Brain microvascular endothelial cell (primary cell): ENCODE measurements at regions not wholly inside any gene's neighbourhood (a gene's known extent, or its start where the extent isn't known, plus 50 kb on each side); places are given as distances from the start of the nearest gene placed in this dataset.

ENCODE experiments used
- DNase-seq: peaks from one replicate; pipeline ENCODE4 v3.0.0-alpha.2; 2020
- H3K27ac ChIP-seq: fragments of 250-450 bp; sonication (Bioruptor Pico); 2 replicates; pipeline ENCODE4 v1.5.1; 2020; ENCODE audit warnings: mild to moderate bottlenecking, moderate library complexity
- H3K27me3 ChIP-seq: fragments of 250-450 bp; sonication (Bioruptor Pico); replicated peaks from 2 replicates; pipeline ENCODE4 v1.5.1; 2020; ENCODE audit warnings: mild to moderate bottlenecking
- H3K36me3 ChIP-seq: fragments of 250-450 bp; sonication (Bioruptor Pico); replicated peaks from 2 replicates; pipeline ENCODE4 v1.5.1; 2020; ENCODE audit warnings: mild to moderate bottlenecking
- H3K4me3 ChIP-seq: 2 replicates; pipeline ENCODE4 v1.5.1; 2011; ENCODE audit warnings: low read depth, mild to moderate bottlenecking, control low read depth, low read length, moderate library complexity
- in situ Hi-C: cut with HindIII; loops from 2 replicates; pipeline ENCODE4 v1.10.0; 2017; ENCODE audit warnings: low sequenced_read_pairs, low pct_ligation_motif_present
- TF ChIP-seq, protein P1 (sequence below): IDR thresholded peaks from 2 replicates; pipeline ENCODE4 v1.5.1; 2011; ENCODE audit warnings: low read depth, mild to moderate bottlenecking, moderate library complexity, low read length, control low read depth, inconsistent platforms; ENCODE audit errors: missing control alignments

DNA sequence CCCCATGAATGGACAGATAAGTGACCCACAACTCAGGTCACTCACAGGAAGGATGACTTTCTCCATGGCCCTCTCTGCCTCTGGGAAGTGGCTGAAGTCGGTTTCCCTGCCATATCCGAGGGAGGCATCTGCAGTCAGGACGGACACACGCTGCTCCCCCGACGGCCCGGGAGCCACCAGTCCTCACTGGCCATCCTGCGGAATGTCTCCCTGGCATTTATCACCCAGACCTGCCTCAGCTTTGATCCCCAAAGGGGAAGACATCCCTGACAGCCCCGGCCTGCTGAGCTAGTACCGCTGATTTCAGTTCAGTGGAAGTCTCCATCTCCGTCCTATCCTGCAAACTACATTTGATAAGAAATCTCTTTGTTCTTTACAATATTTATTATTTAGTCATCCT, 339.5 kb upstream of the MKI67 start:
- DNase-seq = no peak

DNA sequence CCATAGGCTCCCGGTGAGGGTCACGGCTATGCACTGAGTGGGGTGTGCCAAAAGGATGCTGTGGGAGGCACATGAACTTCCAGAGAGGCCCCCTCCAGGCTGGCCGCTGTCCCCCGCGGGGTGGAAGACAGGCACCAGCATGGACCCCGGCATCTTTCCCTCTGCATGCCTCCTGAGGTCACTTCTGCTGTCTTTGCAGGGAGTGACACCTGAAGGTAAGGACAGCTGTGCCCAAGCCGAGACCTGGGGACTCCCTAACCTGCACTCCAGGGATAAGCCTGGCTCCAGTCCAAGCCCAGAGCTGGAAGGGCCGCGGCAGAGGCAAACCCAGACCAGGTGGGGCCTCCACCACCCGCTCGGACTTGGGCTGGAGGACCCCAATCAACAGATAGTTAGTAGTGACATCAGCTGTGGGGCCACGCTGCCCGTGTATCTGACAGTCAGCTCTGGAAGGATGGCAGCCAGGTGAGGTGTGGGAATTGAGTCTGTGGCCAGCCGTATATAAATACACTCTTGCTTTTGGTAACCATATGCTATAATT, 340.7 kb upstream of the MKI67 start:
- Histone ChIP-seq H3K27ac (no peak overlapping the region), H3K4me3 (no peak overlapping the region), H3K27me3 (no peaks in the 10 kb centered on the region), H3K36me3 (no peaks in the 10 kb centered on the region)
- TF ChIP-seq, protein P1, sequence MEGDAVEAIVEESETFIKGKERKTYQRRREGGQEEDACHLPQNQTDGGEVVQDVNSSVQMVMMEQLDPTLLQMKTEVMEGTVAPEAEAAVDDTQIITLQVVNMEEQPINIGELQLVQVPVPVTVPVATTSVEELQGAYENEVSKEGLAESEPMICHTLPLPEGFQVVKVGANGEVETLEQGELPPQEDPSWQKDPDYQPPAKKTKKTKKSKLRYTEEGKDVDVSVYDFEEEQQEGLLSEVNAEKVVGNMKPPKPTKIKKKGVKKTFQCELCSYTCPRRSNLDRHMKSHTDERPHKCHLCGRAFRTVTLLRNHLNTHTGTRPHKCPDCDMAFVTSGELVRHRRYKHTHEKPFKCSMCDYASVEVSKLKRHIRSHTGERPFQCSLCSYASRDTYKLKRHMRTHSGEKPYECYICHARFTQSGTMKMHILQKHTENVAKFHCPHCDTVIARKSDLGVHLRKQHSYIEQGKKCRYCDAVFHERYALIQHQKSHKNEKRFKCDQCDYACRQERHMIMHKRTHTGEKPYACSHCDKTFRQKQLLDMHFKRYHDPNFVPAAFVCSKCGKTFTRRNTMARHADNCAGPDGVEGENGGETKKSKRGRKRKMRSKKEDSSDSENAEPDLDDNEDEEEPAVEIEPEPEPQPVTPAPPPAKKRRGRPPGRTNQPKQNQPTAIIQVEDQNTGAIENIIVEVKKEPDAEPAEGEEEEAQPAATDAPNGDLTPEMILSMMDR = no peak
- in situ Hi-C loops = no loop called here
- no peak for DNase-seq

More for the DNA sequence above, 339.5 kb upstream of the MKI67 start:
- in situ Hi-C loops = no loop called here
- H3K4me3 ChIP-seq = no peak overlapping the region
- no peaks in the 10 kb centered on the region for H3K27me3 ChIP-seq
- TF ChIP-seq, protein P1 = no peak
- H3K27ac ChIP-seq = no peak overlapping the region
- H3K36me3 ChIP-seq = no peaks in the 10 kb centered on the region

DNA sequence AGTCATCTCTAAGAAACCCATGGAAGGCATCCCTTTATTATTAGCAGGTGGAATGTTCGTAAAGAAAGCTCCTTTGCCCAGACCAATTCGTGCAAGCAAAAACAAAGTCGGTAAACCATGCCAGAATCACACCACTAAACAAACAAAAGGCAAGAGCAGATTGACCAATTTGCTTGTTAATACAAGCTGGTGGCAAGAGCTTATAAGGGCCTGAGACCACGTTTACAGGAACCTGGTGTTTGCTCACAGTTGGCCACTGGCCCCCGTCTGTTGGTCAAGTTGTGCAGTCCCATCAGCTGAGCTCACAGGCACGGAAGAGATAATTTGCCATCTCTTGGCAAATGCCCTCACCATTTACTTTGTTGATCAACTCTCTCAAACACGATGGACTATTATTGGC, 342.2 kb upstream of the MKI67 start:
- Histone ChIP-seq H3K27ac (no peak overlapping the region), H3K36me3 (no peaks in the 10 kb centered on the region), H3K27me3 (no peaks in the 10 kb centered on the region), H3K4me3 (no peak overlapping the region)
- in situ Hi-C loops = no loop called here
- TF ChIP-seq, protein P1 = no peak
- DNase-seq = no peak

DNA sequence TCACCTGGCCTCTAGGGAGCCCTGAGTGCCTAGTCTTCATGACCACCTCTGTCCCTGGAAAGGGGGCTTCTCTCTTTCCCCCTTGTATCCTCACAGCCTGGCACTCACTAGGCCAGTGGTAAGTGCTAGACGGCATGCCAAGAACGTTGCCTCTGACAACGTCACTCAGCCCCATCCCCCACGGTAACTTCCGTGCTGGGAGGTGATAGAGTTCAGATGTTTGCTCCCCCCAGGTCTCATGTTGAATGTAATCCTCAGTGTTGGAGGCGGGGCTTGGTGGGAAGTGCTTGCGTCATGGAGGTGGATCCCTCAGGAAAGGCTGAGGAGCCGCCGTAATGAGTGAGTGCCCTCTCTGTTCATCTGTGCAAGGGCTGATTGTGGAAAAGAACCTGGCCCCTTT, 343.3 kb upstream of the MKI67 start:
- Histone ChIP-seq H3K36me3 (no peaks in the 10 kb centered on the region), H3K4me3 (no peak overlapping the region), H3K27ac (no peak overlapping the region), H3K27me3 (no peaks in the 10 kb centered on the region)
- DNase-seq = no peak
- in situ Hi-C loops = no loop called here
- TF ChIP-seq, protein P1 = no peak

DNA sequence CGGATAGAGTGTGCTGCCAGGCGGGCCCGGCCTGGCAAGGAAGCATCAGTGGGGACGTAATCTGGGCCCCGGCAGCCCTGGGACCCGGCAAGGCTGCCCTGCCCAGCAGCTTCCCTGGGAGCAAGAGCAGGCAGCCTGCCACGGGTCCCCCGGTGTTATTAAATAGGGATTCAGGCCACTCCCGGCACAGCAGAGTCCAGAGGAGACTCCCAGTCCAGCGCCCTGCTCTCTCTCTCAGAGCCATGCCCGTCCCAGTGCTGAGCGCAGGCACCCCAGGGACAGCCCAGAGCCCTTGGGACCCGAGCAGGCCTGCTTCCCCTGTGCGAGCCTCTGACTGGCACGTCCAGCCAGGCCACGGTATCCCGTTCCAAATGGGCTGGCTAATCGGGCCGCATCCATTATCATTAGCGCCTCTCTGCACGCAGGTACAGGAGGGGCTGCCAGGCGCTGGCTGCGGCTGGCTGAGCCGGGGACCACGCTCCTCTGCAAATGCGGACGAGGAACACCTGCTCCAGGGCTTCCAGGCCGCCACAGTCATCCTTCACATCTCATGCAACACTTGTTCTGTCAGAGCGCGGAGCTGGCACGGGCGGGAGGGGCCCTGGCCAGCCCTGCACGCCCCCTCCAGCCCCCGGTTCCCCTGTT, 344.2 kb upstream of the MKI67 start:
- H3K27ac ChIP-seq = no peak overlapping the region
- no peaks in the 10 kb centered on the region for H3K27me3 ChIP-seq
- TF ChIP-seq, protein P1 = no peak
- DNase-seq = no peak
- no peak overlapping the region for H3K4me3 ChIP-seq
- no peaks in the 10 kb centered on the region for H3K36me3 ChIP-seq
- in situ Hi-C loops = no loop called here

DNA sequence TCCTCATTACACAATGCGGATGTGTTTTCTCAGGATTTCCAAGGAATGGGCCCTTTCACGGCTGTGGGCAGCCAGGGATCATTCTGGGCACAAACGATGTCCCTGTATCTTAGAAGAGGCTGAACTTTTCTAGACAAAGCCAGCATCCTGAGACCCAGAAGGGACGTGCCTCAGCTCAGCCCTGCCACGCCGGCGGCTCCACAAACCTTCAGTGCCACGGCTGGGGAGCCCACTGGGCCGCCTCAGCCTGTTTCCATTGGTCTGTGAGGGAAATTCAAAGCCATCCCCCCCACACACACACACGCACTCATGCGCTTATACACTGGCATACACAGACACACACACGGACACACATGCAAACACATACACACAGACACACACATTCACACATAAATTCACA, 344.9 kb upstream of the MKI67 start:
- no peak for DNase-seq
- Histone ChIP-seq H3K27me3 (no peaks in the 10 kb centered on the region), H3K36me3 (no peaks in the 10 kb centered on the region), H3K4me3 (no peak overlapping the region), H3K27ac (no peak overlapping the region)
- TF ChIP-seq, protein P1 = no peak
- in situ Hi-C loops = no loop called here
